IMR-90 (cell line): ENCODE measurements at regions not wholly inside any gene's neighbourhood (a gene's known extent, or its start where the extent isn't known, plus 50 kb on each side); places are given as distances from the start of the nearest gene placed in this dataset.

ENCODE experiments used
- BHLHE40 ChIP-seq: fragments of 150-350 bp; IDR thresholded peaks from 2 replicates; pipeline ENCODE4 v1.6.1; 2016; ENCODE audit warnings: mild to moderate bottlenecking, low read depth, low read length
- CHD1 ChIP-seq: IDR thresholded peaks from 2 replicates; pipeline ENCODE4 v1.6.1; 2012; ENCODE audit warnings: low read depth, low read length, improper control_type of control experiment
- ELK1 ChIP-seq: fragments of 150-350 bp; IDR thresholded peaks from 2 replicates; pipeline ENCODE4 v1.6.1; 2016; ENCODE audit warnings: low read depth, mild to moderate bottlenecking, low read length, moderate library complexity, borderline replicate concordance
- FOS ChIP-seq: fragments of 150-350 bp; IDR thresholded peaks from 2 replicates; pipeline ENCODE4 v1.6.1; 2016; ENCODE audit warnings: low read depth, low read length
- MAFK ChIP-seq: IDR thresholded peaks from 2 replicates; pipeline ENCODE4 v1.6.1; 2012; ENCODE audit warnings: low read depth, low read length, improper control_type of control experiment
- MAZ ChIP-seq: IDR thresholded peaks from 2 replicates; pipeline ENCODE4 v1.6.1; 2012; ENCODE audit warnings: low read depth, mild to moderate bottlenecking, low read length, improper control_type of control experiment, moderate library complexity, borderline replicate concordance
- POLR2A ChIP-seq: IDR thresholded peaks from 2 replicates; pipeline ENCODE4 v1.6.1; 2012; ENCODE audit warnings: mild to moderate bottlenecking, low read depth, low read length
- RAD21 ChIP-seq: IDR thresholded peaks from 2 replicates; pipeline ENCODE4 v1.6.1; 2012; ENCODE audit warnings: low read length, improper control_type of control experiment
- RCOR1 ChIP-seq: IDR thresholded peaks from 2 replicates; pipeline ENCODE4 v1.6.1; 2012; ENCODE audit warnings: mild to moderate bottlenecking, low read length, improper control_type of control experiment; ENCODE audit not compliant: insufficient replicate concordance
- TF ChIP-seq, protein P1 (sequence below): conservative IDR thresholded peaks from 2 replicates; pipeline ENCODE4 v1.5.1; 2012; ENCODE audit warnings: mild to moderate bottlenecking, low read depth, low read length, improper control_type of control experiment

- TF ChIP-seq, protein P1, sequence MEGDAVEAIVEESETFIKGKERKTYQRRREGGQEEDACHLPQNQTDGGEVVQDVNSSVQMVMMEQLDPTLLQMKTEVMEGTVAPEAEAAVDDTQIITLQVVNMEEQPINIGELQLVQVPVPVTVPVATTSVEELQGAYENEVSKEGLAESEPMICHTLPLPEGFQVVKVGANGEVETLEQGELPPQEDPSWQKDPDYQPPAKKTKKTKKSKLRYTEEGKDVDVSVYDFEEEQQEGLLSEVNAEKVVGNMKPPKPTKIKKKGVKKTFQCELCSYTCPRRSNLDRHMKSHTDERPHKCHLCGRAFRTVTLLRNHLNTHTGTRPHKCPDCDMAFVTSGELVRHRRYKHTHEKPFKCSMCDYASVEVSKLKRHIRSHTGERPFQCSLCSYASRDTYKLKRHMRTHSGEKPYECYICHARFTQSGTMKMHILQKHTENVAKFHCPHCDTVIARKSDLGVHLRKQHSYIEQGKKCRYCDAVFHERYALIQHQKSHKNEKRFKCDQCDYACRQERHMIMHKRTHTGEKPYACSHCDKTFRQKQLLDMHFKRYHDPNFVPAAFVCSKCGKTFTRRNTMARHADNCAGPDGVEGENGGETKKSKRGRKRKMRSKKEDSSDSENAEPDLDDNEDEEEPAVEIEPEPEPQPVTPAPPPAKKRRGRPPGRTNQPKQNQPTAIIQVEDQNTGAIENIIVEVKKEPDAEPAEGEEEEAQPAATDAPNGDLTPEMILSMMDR: no peak
- TF ChIP-seq POLR2A: no peak
- TF ChIP-seq RCOR1: no peak
- no peak for TF ChIP-seq RAD21
- no peak for TF ChIP-seq ELK1
- no peak for TF ChIP-seq MAZ
- TF ChIP-seq MAFK: no peak
- no peak for TF ChIP-seq CHD1
- TF ChIP-seq FOS: no peak
- no peak for TF ChIP-seq BHLHE40
These were observed 77.4 kb upstream of the PIP5K1B start for GRCh38 chr9:68627594-68627993.
